ENCODE measurements at regions not wholly inside any gene's neighbourhood (a gene's known extent, or its start where the extent isn't known, plus 50 kb on each side); places are given as distances from the start of the nearest gene placed in this dataset.
A peak's percentile ranks its signal among the peaks of the same experiment; 100 is the strongest.

GRCh38 chr9:134220311-134220710 lies 55.9 kb upstream of the RNU6ATAC start:
- BruUV-seq (replicated peaks) = no TSS peak
- Histone ChIP-seq H3K9me2 (ENCODE audit: insufficient read depth, low read length) (no peaks in the 10 kb centered on the region), H4K20me1 (ENCODE audit: insufficient read depth, low read length) (no peaks in the 10 kb centered on the region), H3K79me2 (ENCODE audit: insufficient read depth, low read depth, low read length) (no peaks in the 10 kb centered on the region), H3K9me3 (ENCODE audit: low read length) (no peaks in the 10 kb centered on the region), H3K4me1 (ENCODE audit: insufficient read depth, low read length, poor library complexity, severe bottlenecking) (peaks cover 46% of the 10 kb centered on the region), H3K27ac (ENCODE audit: low read depth, low read length, poor library complexity, severe bottlenecking) (no peak overlapping the region), H3K4me2 (ENCODE audit: low read length) (no peak overlapping the region), H2AFZ (ENCODE audit: low read length) (no peak overlapping the region), H3K36me3 (ENCODE audit: insufficient read depth, low read length) (no peaks in the 10 kb centered on the region), H3K4me3 (ENCODE audit: low read depth, low read length, poor library complexity, severe bottlenecking) (no peak overlapping the region)
- TF ChIP-seq EZH2phosphoT487 (IDR thresholded peaks at IDR 0.05; ENCODE audit: borderline replicate concordance, low read depth, low read length) (no peak), CTCF (conservative IDR thresholded peaks at IDR 0.05; ENCODE audit: low read length) (no peak)
- no peak for DNase-seq (ENCODE audit: low spot score)
- intact Hi-C loops (cut with micrococcal nuclease; ENCODE audit: unreplicated experiment) = no loop called here
- ChIA-PET POLR2A (interaction anchor here (0.5 kb wide), 1 partner anchor 1521 kb away, joined by 6 read pairs; no protein-coding TSS in a partner anchor), CTCF (ENCODE audit: unreplicated experiment) (no interaction called here)

- Histone ChIP-seq H3K27ac (ENCODE audit: low read depth, low read length, poor library complexity, severe bottlenecking) (peak overlapping the region; percentile 51), H3K4me2 (ENCODE audit: low read length) (peak overlapping the region; percentile 35), H3K9me2 (ENCODE audit: insufficient read depth, low read length) (no peaks in the 10 kb centered on the region), H3K79me2 (ENCODE audit: insufficient read depth, low read depth, low read length) (no peaks in the 10 kb centered on the region), H2AFZ (ENCODE audit: low read length) (peak overlapping the region; percentile 45; the same call in 1 of the 2 replicates), H4K20me1 (ENCODE audit: insufficient read depth, low read length) (no peaks in the 10 kb centered on the region), H3K9me3 (ENCODE audit: low read length) (no peaks in the 10 kb centered on the region), H3K4me1 (ENCODE audit: insufficient read depth, low read length, poor library complexity, severe bottlenecking) (peaks cover 35% of the 10 kb centered on the region), H3K36me3 (ENCODE audit: insufficient read depth, low read length) (no peaks in the 10 kb centered on the region), H3K4me3 (ENCODE audit: low read depth, low read length, poor library complexity, severe bottlenecking) (no peak overlapping the region)
- no TSS peak for BruUV-seq (replicated peaks)
- TF ChIP-seq CTCF (conservative IDR thresholded peaks at IDR 0.05; ENCODE audit: low read length) = no peak
- no peak for TF ChIP-seq EZH2phosphoT487 (IDR thresholded peaks at IDR 0.05; ENCODE audit: borderline replicate concordance, low read depth, low read length)
- peak; percentile 87 for DNase-seq (ENCODE audit: low spot score)
- ChIA-PET CTCF (ENCODE audit: unreplicated experiment) (no interaction called here), POLR2A (no interaction called here)
- intact Hi-C loops (cut with micrococcal nuclease; ENCODE audit: unreplicated experiment) = no loop called here
Measured at GRCh38 chr9:134221273-134222017, 57.1 kb upstream of the RNU6ATAC start.

- ChIA-PET CTCF (ENCODE audit: unreplicated experiment) (no interaction called here), POLR2A (no interaction called here)
- intact Hi-C loops (cut with micrococcal nuclease; ENCODE audit: unreplicated experiment) = no loop called here
- TF ChIP-seq CTCF (conservative IDR thresholded peaks at IDR 0.05; ENCODE audit: low read length) (no peak), EZH2phosphoT487 (IDR thresholded peaks at IDR 0.05; ENCODE audit: borderline replicate concordance, low read depth, low read length) (no peak)
- Histone ChIP-seq H2AFZ (ENCODE audit: low read length) (no peak overlapping the region), H3K9me2 (ENCODE audit: insufficient read depth, low read length) (no peaks in the 10 kb centered on the region), H3K4me1 (ENCODE audit: insufficient read depth, low read length, poor library complexity, severe bottlenecking) (peaks cover 34% of the 10 kb centered on the region), H3K79me2 (ENCODE audit: insufficient read depth, low read depth, low read length) (no peaks in the 10 kb centered on the region), H3K27ac (ENCODE audit: low read depth, low read length, poor library complexity, severe bottlenecking) (peak overlapping the region; percentile 51), H3K9me3 (ENCODE audit: low read length) (no peaks in the 10 kb centered on the region), H4K20me1 (ENCODE audit: insufficient read depth, low read length) (no peaks in the 10 kb centered on the region), H3K4me3 (ENCODE audit: low read depth, low read length, poor library complexity, severe bottlenecking) (no peak overlapping the region), H3K4me2 (ENCODE audit: low read length) (peak overlapping the region; percentile 35), H3K36me3 (ENCODE audit: insufficient read depth, low read length) (no peaks in the 10 kb centered on the region)
- no TSS peak for BruUV-seq (replicated peaks)
- DNase-seq (ENCODE audit: low spot score) = no peak
Measured at GRCh38 chr9:134222018-134222573, 57.7 kb upstream of the RNU6ATAC start.

Data from OCI-LY7 (cell line).